UCSD-AML1 (cell line): ENCODE measurements at regions not wholly inside any gene's neighbourhood (a gene's known extent, or its start where the extent isn't known, plus 50 kb on each side); places are given as distances from the start of the nearest gene placed in this dataset.

Experiments
- DNase-seq: peaks from one replicate; lab custom pipeline; 2025; ENCODE audit not compliant: unreplicated experiment; lab: John Stamatoyannopoulos, UW

DNA sequence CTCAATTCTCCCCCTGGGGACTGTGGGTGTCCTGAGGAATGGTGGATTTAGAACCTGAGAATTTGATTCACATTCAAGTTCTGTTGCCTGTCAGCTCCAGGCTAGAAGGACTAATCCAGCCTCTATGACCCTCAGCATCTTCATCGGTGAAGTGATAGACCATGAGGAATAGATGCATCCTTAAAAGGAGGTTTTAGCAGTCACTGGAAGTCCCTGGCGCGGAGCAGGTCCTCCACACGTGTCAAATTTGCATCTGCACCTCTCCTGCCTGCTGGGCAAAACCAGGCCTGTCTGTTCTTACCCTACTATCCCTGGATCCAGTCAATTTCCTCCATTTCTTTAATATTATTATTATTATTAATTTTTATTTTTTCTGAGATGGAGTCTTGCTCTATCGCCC, 808.4 kb downstream of the TBC1D22A start:
- DNase-seq: no peak

DNA sequence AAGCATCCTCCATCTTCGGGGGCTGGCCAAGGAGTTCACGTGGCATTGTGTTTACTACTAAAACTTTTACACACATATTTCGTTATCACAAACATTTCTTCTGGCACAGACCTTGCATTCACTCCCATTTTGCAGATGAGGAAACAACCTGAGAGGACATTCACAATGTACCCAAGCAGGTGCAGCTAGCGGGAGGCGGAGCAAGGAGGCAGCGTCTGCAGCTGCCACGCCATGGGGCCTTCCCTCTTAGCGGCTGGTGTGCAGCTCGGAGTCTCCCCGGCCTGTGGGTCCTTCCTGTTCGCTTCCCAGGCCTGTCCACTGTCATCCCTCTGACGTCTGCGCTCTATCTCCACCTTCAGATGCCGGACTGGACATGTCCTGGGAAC, 807.8 kb downstream of the TBC1D22A start:
- DNase-seq: no peak

DNA sequence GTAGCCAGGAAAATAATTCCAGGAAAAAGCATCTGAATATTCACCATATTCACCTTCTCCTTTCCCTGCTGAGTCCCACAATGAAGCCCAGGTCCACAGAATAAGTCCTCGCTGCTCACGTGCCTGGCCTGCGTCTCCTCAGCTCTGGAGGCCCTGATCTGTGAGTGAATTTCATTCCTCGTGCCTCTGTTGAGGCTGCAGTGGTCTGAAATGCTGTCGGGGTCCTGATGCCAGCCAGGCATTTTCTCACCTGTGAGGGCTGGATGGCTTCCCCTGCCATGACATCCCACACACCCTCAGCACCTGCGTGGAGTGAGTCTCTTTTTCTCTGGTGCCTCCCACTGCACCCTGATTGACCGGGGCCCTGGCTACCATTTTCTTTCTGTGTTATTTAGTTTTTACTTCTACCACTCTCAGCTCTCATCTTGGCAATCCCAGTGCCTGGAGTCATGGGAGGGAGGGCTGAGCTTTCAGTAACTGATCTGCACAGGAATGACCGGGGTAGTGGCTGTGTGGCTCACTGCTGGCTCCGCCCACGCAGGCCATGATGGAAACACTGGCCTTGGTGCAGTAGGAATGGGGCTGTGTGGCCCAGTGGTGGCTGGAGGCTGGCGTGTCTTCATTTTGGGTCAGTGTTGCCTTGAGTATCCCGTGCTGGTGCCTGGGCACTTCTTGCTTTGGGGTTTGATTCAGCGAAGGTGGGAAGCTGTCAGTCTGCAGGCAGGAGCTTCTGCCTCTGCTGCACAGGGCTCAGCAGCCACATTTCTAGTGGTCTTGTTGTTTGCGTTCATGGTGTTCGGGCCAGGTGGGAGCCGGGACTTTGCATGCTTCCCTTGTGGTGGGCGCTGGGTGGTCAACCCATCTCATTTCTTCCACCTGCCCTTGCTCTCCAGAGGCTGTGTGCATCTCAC, 807.2 kb downstream of the TBC1D22A start:
- no peak for DNase-seq

DNA sequence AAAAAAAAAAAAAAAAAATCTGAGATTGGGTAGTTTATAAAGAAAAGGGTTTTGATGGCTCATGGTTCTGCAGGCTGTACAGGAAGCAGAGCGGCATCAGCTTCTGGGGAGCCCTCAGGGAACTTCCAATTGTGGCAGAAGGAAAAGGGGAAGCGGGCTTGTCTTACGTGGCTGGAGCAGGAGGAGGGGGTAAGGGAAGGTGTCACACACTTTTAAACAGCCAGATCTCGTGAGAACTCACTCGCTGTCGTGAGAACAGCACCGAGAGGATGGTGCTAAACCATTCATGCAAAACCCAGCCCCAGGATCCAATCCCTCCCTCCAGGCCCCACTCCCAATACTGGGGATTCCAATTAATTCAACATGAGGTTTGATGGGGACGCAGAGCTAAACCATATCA, 806.2 kb downstream of the TBC1D22A start:
- no peak for DNase-seq

DNA sequence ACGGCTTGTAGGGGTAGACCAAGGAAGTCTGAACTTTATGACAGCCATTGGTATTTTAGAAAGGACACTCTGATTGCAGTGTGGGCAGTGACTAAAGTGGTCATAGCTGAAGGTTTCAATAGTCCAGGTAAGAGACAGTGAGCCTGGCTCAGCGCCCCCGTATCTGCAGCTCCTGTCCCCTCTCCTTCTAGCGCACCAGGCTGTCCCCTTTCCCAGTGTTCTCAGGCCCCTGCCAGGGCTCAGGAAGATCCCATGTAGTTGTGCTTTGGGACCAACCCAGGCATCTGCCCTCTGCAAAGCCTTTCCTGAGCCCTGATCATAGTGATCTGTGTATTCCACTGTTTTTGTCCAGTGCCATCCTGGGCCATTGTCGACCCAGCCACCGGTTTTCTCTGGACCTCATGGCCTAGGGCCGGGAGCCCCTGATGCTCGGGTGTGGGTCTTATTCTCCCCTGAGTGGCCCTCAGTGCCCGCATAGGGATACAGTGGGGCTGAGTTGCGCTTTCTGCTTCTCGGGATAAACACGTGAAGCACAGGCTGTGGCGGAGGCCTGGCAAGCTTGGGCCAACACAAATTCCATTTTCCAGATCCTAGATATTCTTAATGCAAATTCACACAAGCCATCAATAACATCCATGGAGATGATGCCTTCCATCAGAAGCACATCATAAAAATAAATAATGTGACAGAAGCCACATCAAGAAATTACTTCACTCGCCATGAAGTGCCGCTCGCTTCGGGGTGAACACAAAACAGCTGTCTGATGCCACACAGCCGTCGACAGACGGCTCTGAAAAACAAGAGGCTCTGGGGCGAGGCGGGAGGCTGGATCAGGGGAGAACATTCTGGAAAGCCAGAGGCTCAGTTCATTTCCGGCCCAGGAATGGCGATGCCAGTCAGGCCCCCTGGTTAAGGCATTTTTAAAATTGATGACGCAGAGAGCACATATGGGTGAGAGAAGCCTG, 805.0 kb downstream of the TBC1D22A start:
- no peak for DNase-seq

DNA sequence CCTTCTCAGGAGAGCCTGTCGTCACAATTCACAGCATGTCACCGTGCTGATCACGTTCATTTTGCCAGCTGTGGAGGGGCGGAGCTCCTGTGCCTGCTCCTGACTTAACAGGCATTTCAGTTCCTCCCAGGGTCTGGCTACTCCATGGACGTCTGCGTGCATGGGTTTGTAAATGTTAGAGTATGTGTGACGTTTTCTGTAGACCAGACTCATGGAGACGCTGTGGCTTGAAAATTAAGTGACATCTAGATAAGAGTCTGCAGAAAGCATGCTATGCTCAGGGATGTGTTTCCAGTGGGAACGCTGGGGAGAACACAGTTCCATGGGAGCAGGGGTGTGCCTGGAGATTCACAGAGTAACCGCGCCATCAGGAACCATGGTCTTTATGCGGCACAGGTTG, 804.0 kb downstream of the TBC1D22A start:
- no peak for DNase-seq

DNA sequence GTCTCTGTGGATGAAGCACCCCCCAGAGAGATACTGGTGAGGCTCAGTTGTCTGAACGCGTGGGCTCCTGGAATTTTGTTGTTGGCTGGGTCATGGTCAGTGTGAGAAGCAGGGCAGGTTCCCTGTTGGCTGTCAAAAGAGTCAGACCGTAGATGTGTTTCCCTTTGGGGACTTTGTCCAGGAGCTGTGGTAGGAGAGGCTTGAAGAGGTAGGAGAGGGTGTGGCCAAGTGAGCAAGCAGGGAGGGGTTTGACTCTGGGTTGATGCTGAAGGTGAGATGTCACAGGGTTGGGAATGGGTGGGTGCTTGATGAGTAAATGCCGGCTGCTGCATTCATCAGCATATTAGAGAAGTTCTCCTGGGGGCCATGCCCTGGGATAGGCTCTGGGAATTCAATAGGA, 803.2 kb downstream of the TBC1D22A start:
- DNase-seq: no peak

DNA sequence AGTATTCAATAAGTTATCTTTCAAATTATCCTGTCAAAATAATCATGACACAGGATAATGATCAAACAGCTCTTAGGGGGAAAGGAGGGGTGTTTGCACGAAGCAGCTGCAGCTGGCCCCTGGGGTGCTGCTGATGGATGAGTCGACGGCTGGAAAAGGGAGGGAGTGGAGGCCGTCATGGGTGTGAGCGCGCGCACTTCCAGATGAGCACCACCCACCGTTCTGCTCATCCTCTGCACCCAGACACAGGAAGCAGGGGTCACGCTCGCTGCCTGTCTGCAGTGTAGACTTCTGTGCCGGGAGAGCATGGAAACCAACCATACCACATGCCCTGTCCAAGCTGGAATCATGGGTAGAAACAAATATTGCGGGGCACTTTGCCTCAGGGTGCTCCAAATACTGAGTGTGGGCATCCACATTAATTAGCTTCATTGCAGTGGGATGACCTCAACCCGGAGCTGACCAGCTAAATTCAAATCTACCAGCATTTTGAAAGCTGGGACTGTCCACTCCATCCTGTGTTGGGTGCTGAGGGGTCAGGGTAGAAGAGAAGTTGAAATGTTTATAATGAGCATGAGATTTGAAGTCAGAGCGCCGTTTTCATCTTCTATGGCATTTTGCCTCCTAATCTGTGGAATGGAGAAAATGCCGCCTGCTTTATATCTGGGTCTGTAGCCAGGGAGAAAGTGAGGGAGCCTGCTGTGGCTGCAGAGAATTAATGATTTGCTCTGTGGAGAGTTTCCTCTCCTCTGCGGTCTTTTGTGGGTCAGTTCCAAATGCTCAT, 802.4 kb downstream of the TBC1D22A start:
- no peak for DNase-seq

DNA sequence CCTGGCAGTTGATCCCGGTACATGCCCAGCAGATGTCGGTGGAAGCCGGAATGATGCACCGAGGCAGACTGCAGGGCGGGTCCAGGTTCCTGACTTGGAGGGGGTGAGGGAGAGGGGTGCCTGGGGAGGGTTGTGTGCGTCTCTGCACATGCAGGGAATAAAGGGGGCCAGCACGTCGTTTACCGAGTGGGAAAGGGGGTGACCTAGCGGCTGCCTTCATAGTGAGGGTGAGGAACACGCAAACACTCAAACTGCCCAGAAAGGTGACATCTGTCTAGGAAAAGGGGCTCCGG, 801.7 kb downstream of the TBC1D22A start:
- no peak for DNase-seq

DNA sequence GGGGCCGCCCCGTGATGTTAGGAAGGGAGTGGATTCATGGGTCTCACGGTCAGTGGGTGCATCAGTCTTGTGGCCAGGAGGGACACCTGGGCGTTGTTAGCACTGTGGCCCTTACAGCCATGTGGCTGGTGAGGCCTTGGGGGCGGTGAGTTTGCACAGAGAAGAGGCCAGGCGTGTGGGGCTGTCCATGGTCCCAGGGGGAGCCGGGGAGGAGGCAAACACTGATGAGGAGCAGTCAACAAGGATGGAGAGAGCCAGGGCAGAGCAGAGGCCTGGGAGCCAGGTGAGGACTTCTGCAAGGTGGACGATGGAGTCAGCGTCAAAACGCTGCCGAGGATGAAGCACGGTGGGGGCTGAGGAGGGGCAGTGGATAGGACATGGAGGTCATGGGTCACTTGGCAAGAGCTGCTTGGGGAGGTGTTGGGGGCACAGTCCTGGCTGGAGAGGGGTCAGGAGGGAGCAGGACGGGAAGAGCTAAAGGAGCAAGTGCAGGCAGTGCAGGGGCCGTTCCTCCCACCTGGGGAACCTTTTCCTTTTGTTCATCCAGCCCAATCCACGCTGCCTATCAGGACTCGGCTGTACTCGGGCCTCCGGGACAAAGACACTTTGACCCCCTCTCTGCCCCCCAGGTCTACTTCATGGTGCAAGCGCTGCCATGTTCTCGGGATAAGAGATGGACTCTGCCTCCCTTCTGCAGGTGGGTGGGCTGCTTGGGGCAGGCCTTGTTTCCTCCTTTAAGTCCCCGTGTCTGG, 801.1 kb downstream of the TBC1D22A start:
- DNase-seq: no peak

DNA sequence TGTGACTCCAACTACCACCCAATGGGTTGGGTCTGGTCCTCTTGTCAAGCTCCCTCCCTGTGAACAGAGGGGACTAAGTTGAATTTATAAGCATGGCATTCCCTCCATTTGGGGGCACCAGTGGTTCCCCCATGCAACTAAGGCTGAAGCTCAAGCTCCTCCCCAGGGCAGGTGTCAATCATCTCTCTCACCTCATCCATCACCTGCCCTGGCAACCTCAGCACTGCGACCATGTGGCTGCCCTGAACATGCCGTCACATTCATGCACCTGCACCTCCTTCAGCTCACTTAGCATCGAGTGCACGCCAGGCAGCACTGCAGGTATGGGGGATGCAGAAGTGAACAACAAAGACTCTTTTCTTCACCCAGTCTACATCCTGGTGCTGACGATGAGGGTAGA, 799.3 kb downstream of the TBC1D22A start:
- no peak for DNase-seq

DNA sequence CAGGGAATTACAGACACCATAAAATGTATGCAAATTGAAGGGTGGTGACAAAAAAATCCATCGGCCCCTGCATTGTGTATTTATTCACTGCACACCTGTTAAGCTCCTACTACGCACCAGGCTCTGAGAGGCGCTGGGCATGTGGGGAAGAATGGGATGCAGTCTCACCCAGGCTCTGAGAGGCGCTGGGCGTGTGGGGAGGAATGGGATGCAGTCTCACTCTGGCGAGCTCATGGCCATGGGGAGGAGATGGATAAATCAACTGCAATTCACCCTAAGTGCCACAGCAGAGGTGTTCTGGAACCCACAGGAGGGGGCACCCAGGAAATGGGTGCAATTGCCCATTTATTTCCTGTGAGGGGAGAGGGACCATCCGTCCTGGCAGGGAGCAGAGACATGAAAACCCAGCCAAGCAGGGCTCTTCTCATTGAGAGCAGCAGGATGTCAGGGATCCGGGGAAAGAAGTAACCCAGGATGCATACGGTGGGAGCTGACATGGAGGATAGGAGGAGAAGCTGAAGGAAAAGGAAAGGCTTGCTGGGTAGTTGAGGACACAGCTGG, 798.7 kb downstream of the TBC1D22A start:
- DNase-seq: no peak

DNA sequence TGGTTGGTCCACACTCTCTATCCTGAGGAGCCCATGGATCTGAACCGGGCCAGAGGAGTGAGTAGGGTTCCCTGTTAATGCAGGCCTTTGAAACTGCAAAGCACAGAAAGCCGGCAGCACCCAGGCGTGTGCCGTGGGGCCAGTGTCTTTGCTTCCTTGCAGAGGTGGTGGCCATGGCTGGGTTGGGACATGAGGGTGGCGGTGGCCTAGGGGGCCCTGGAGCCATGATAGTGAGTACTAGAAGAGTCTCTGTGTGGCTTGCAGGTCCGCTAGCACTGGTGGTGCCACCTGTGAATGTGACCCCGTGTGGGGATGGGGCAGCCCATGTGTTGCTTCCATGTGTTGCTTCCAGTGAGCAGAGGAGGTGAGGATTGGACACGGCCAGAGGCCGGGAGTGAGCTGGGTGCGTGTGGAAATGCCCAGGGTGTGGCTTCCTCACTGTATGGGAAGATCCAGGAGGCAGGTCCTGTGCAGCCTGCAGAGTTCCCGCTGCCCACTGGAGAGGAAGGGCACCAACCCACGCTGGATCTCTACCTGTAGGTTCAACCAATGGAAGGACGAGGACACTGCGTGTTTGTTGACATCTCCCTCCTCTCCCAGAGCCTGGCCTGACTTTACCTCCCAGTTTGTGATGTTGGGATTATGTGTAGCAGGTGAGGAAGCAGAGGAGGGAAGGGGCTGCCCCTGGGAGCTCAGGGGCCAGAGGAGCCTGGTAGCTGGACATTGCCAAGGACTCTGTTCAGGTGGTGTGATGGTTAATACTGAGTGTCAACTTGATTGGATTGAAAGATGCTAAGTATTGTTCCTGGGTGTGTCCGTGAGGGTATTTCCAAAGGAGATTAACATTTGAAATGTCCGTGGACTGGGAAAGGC, 796.6 kb downstream of the TBC1D22A start:
- DNase-seq: no peak

DNA sequence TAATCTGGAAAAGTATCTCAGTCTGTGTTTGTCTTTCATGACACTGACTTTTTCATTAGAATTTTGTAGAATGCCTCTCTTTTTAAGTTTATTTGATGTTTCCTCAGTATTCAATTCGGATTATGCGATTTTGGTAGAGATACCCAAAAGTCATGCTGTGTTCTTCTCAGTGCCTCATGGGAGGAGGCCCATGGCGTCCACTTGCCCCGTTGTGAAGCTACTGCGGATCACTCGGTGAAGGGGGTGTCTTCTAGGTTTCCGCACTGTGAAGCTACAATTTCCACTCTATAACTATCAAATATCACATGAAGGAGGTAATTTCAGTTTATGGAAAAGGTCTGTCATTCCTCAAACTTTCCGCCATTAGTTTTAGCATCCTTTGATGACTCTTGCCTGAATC, 794.0 kb downstream of the TBC1D22A start:
- DNase-seq: no peak

DNA sequence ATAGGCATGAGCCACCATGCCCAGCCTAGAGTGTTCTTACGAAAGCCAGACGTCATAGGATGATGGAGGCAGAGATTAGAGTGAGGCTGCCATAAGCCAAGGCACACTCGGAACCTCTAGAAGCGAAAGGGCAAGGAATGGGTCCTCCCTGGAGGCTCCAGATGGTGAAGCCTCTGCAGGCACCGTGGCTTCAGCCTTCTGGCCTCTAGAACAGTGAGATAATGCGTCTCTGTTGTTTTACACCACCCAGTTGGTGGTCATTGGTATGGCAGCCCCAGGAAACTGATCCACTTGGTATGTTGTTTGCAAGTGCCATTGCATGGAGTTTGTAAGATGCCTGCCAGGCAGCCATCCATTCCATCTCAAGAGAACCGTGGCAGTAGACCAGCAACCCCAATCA, 791.0 kb downstream of the TBC1D22A start:
- no peak for DNase-seq

DNA sequence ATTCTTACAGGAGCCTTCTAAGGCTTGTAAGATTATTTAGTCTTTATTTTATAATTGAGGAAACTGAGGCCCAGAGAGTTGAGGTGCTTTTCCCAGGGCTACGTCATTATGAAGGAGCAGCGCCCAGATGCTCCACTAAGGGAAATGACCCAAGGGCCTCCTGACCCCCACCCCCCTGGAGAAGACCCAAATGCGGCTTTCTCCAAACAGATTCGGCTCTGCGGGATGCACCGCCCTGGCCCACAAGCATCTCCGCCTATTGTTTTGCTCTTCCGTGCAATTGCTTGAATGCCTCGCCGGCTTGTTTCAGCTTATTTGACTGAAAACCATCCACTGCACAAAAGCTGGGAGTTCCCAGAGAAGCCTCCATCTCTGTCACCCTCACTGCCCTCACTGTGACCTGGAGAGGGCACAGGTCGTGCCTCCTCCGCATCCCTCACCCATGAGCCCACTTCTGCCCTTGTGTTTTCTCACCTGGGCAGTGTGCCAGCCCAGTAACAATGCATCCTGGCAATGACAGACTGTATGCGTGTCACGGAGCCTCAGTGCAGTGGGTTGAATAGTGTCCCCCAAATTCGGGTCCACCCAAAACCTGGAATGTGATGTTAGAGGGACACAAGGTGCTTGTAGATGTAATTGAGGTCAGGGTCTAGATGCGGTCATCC, 790.2 kb downstream of the TBC1D22A start:
- DNase-seq: no peak

DNA sequence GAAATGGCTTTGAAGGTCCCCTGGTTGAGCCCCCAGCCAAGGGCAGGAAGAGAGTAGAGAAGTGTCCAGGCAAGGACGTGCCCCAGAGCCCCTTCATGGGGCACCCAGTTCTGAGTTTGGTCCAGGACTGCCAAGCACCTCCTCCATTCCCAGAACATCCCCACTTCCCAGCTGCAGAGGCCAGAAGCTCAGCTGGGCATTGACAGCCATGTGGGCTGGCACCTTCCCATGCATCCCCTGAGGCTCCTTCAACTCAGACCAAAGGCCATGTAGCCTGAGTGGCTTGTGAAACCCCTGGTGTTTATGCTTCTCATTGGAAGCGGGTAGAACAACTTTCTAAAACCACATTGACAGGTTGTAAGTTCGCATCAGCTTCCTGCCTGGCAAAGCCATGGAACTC, 789.6 kb downstream of the TBC1D22A start:
- no peak for DNase-seq

DNA sequence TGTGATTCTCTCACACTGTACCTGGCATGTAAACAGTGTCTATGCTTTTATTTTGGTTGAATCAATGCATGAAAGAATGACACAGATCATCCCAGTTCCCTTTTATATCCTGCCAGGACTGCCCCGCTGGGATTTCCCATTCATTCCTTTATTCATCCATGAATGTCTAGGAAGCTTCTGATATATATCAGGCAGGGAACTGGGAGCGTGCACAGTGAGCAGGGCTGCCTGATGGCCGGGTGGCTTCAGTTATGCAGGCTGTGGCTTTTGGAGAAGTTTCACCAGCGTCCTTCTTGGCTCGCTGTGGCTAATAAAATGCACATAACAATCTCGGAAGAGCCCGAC, 789.0 kb downstream of the TBC1D22A start:
- DNase-seq: no peak
